ENCODE measurements at regions not wholly inside any gene's neighbourhood (a gene's known extent, or its start where the extent isn't known, plus 50 kb on each side); places are given as distances from the start of the nearest gene placed in this dataset.

- POLR2A ChIA-PET, result no interaction called here
- CTCF ChIA-PET, result no interaction called here
- RAD21 ChIA-PET (ENCODE audit: low non-redundant PET in 1 of 2, low total read pairs in 2 of 2, uncharacterized antibody in 2 of 2, unreplicated experiment in 2 of 2), result no interaction called here
- Histone ChIP-seq H3K36me3 (ENCODE audit: control insufficient read depth in 1 of 2, insufficient read depth in 2 of 2, low read length in 2 of 2) (no peaks in the 10 kb centered on the region), H3K9me3 (ENCODE audit: control insufficient read depth in 1 of 2, insufficient read depth in 1 of 2, low read depth in 1 of 2, low read length in 2 of 2) (peaks cover 4 to 17% of the 10 kb centered on the region in 2 experiments; a peak in 2 of 4 replicates), H3K27me3 (ENCODE audit: insufficient read depth, low read length) (no peaks in the 10 kb centered on the region), H3K9ac (ENCODE audit: low read length) (no peak overlapping the region), H3K9me2 (ENCODE audit: insufficient read depth) (no peaks in the 10 kb centered on the region), H3K27ac (ENCODE audit: low read depth, low read length) (no peak overlapping the region), H4K20me1 (ENCODE audit: insufficient read depth) (no peaks in the 10 kb centered on the region), H2AFZ (ENCODE audit: low read depth, low read length, poor library complexity, severe bottlenecking) (no peak overlapping the region), H3K4me1 (ENCODE audit: control insufficient read depth in 1 of 2, insufficient read depth in 2 of 2, low read length in 2 of 2) (no peaks in the 10 kb centered on the region), H3K4me2 (ENCODE audit: low read length) (no peak overlapping the region), H3K79me2 (ENCODE audit: insufficient read depth, low read length) (no peaks in the 10 kb centered on the region), H3K4me3 (replicated peaks in 1 of 2; ENCODE audit: low read depth in 1 of 2, low read length in 2 of 2) (no peak overlapping the region)
- no TSS peak for BruUV-seq (replicated peaks)
- TF ChIP-seq ATF3 (IDR thresholded peaks at IDR 0.05) (no peak), POLR2AphosphoS5 (IDR thresholded peaks at IDR 0.05; ENCODE audit: low read depth, low read length) (no peak), CTCF (IDR thresholded peaks at IDR 0.05 in 2 of 3, conservative IDR thresholded peaks at IDR 0.05 in 1 of 3; ENCODE audit: borderline replicate concordance in 1 of 3, insufficient read depth in 1 of 3, low read depth in 2 of 3, low read length in 2 of 3) (no peak), REST (IDR thresholded peaks at IDR 0.05; ENCODE audit: low read depth) (no peak), ZBTB33 (IDR thresholded peaks at IDR 0.05; ENCODE audit: extremely low read depth, insufficient replicate concordance, low read length) (no peak), POLR2A (IDR thresholded peaks at IDR 0.05; ENCODE audit: borderline replicate concordance, extremely low read depth, insufficient read depth, insufficient read length) (no peak), ZNF274 (IDR thresholded peaks at IDR 0.05; ENCODE audit: low read depth, low read length) (no peak), CBX3 (IDR thresholded peaks at IDR 0.05; ENCODE audit: low read depth) (no peak), TCF7L2 (IDR thresholded peaks at IDR 0.05; ENCODE audit: borderline replicate concordance, extremely low read depth, insufficient read depth, insufficient read length) (no peak), JUND (IDR thresholded peaks at IDR 0.05) (no peak), SP1 (IDR thresholded peaks at IDR 0.05; ENCODE audit: low read depth) (no peak), CEBPB (IDR thresholded peaks at IDR 0.05; ENCODE audit: low read depth) (no peak)
- DNase-seq (ENCODE audit: low read depth, low spot score), result no peak
- ATAC-seq, result no peak
- intact Hi-C loops (cut with micrococcal nuclease), result no loop called here
Measured at GRCh38 chr12:24198070-24198469, 248.6 kb upstream of the SOX5 start.

All from HCT116 (cell line).